ENCODE measurements at regions not wholly inside any gene's neighbourhood (a gene's known extent, or its start where the extent isn't known, plus 50 kb on each side); places are given as distances from the start of the nearest gene placed in this dataset.
"Not testable (repeated sequence)": the region's sequence is repeated elsewhere in the genome, so short reads cannot be mapped to it uniquely, and the experiment has no call there.

- no peak for DNase-seq
Measured at GRCh38 chr2:53536583-53537361, 230.8 kb upstream of the CHAC2 start.

- no peak for DNase-seq
Measured at GRCh38 chr2:53535234-53535840, 232.3 kb upstream of the CHAC2 start.

GRCh38 chr2:53530126-53530525 lies 237.5 kb upstream of the CHAC2 start:
- DNase-seq, result no peak

- peak; percentile 42 for DNase-seq
Measured at GRCh38 chr2:53527056-53527455, 240.5 kb upstream of the CHAC2 start.

GRCh38 chr2:53519918-53520841 lies 247.4 kb upstream of the CHAC2 start:
- peak; percentile 65 for DNase-seq

- peak; percentile 26 for DNase-seq
Measured at GRCh38 chr2:53517406-53517805, 250.2 kb upstream of the CHAC2 start.

- DNase-seq, result no peak
Measured at GRCh38 chr2:53516650-53517049, 251.0 kb upstream of the CHAC2 start.

- peak; percentile 62 for DNase-seq
Measured at GRCh38 chr2:53515435-53516332, 251.9 kb upstream of the CHAC2 start.

- DNase-seq, result no peak
Measured at GRCh38 chr2:53513167-53513666, 254.4 kb upstream of the CHAC2 start.

- no peak for DNase-seq
Measured at GRCh38 chr2:53512071-53512826, 255.4 kb upstream of the CHAC2 start.

GRCh38 chr2:53511549-53511948 lies 256.1 kb upstream of the CHAC2 start:
- no peak for DNase-seq

GRCh38 chr2:53510401-53510800 lies 257.2 kb upstream of the CHAC2 start:
- no peak for DNase-seq

GRCh38 chr2:53509831-53510388 lies 257.7 kb upstream of the CHAC2 start:
- DNase-seq, result no peak

GRCh38 chr2:53508667-53509066 lies 258.9 kb upstream of the CHAC2 start:
- no peak for DNase-seq

GRCh38 chr2:53507070-53507469 lies 260.5 kb upstream of the CHAC2 start:
- not testable (repeated sequence) for DNase-seq

GRCh38 chr2:53505826-53506225 lies 261.8 kb upstream of the CHAC2 start:
- no peak for DNase-seq

GRCh38 chr2:53504507-53504906 lies 263.1 kb upstream of the CHAC2 start:
- no peak for DNase-seq

- no peak for DNase-seq
Measured at GRCh38 chr2:53500181-53500580, 267.4 kb upstream of the CHAC2 start.

- no peak for DNase-seq
Measured at GRCh38 chr2:53498210-53498609, 269.4 kb upstream of the CHAC2 start.

GRCh38 chr2:53497020-53497419 lies 270.6 kb upstream of the CHAC2 start:
- DNase-seq, result peak; percentile 58

- no peak for DNase-seq
Measured at GRCh38 chr2:53493210-53493609, 274.4 kb upstream of the CHAC2 start.

Measured in NCI-H82 (cell line).